SK-N-SH treated with all-trans-retinoic acid at 6 μM for 48 hours (cell line): ENCODE measurements at regions not wholly inside any gene's neighbourhood (a gene's known extent, or its start where the extent isn't known, plus 50 kb on each side); places are given as distances from the start of the nearest gene placed in this dataset.

ENCODE experiments used
- ATAC-seq: fragments of 200-7000 bp; cut with Tn5 transposase; 3 replicates; pipeline ENCODE4 v1.9.1; 2020; ENCODE audit warnings: mild to moderate bottlenecking, moderate library complexity
- BACH2 ChIP-seq: fragments of 250-450 bp; sonication (Bioruptor Pico); IDR thresholded peaks from 2 replicates; pipeline ENCODE4 v1.9.0; 2021; ENCODE audit warnings: mild to moderate bottlenecking, borderline replicate concordance
- CSDC2 ChIP-seq: fragments of 250-450 bp; sonication (Bioruptor Pico); IDR thresholded peaks from 2 replicates; pipeline ENCODE4 v1.5.0; 2020; ENCODE audit warnings: mild to moderate bottlenecking, moderate library complexity
- CSRNP3 ChIP-seq: fragments of 250-450 bp; sonication (Bioruptor Pico); IDR thresholded peaks from 2 replicates; pipeline ENCODE4 v1.5.1; 2021; ENCODE audit warnings: mild to moderate bottlenecking, moderate library complexity
- ESRRG ChIP-seq: fragments of 250-450 bp; sonication (Bioruptor Pico); IDR thresholded peaks from 2 replicates; pipeline ENCODE4 v1.6.1; 2021; ENCODE audit warnings: mild to moderate bottlenecking
- GLIS3 ChIP-seq: fragments of 250-450 bp; sonication (Bioruptor Pico); IDR thresholded peaks from 2 replicates; pipeline ENCODE4 v1.5.0; 2020; ENCODE audit warnings: mild to moderate bottlenecking, moderate library complexity
- ISL1 ChIP-seq: fragments of 250-450 bp; sonication (Bioruptor Pico); IDR thresholded peaks from 2 replicates; pipeline ENCODE4 v2.1.2; 2022; ENCODE audit warnings: mild to moderate bottlenecking, moderate library complexity
- OSR1 ChIP-seq: fragments of 250-450 bp; sonication (Bioruptor Pico); IDR thresholded peaks from 2 replicates; pipeline ENCODE4 v1.8.0; 2022; ENCODE audit warnings: moderate library complexity, mild to moderate bottlenecking, inconsistent platforms
- PATZ1 ChIP-seq: fragments of 250-450 bp; sonication (Bioruptor Pico); IDR thresholded peaks from 2 replicates; pipeline ENCODE4 v1.8.0; 2020; ENCODE audit warnings: mild to moderate bottlenecking, moderate library complexity, borderline replicate concordance
- RARB ChIP-seq: fragments of 250-450 bp; sonication (Bioruptor Pico); IDR thresholded peaks from 2 replicates; pipeline ENCODE4 v1.8.0; 2021; ENCODE audit warnings: mild to moderate bottlenecking, moderate library complexity
- SNAI2 ChIP-seq: fragments of 250-450 bp; sonication (Bioruptor Pico); IDR thresholded peaks from 2 replicates; pipeline ENCODE4 v1.5.0; 2020; ENCODE audit warnings: mild to moderate bottlenecking, moderate library complexity
- TCF4 ChIP-seq: fragments of 250-450 bp; sonication (Bioruptor Pico); IDR thresholded peaks from 2 replicates; pipeline ENCODE4 v1.8.0; 2021; ENCODE audit warnings: mild to moderate bottlenecking, moderate library complexity, borderline replicate concordance
- TOX ChIP-seq: fragments of 250-450 bp; sonication (Bioruptor Pico); IDR thresholded peaks from 2 replicates; pipeline ENCODE4 v1.8.0; 2021; ENCODE audit warnings: mild to moderate bottlenecking, moderate library complexity, borderline replicate concordance
- ZC3H10 ChIP-seq: fragments of 250-450 bp; sonication (Bioruptor Pico); IDR thresholded peaks from 2 replicates; pipeline ENCODE4 v1.5.1; 2021; ENCODE audit warnings: mild to moderate bottlenecking, moderate library complexity
- ZFP3 ChIP-seq: fragments of 250-450 bp; sonication (Bioruptor Pico); IDR thresholded peaks from 2 replicates; pipeline ENCODE4 v1.5.0; 2020; ENCODE audit warnings: mild to moderate bottlenecking, moderate library complexity
- ZFP30 ChIP-seq: fragments of 450-650 bp; formaldehyde crosslinking; IDR thresholded peaks from 2 replicates; pipeline ENCODE4 v1.5.0; 2022; ENCODE audit warnings: mild to moderate bottlenecking, moderate library complexity
- ZNF565 ChIP-seq: fragments of 450-650 bp; formaldehyde crosslinking; conservative IDR thresholded peaks from 2 replicates; pipeline ENCODE4 v1.5.0; 2020; ENCODE audit warnings: low read depth, mild to moderate bottlenecking, moderate library complexity
- ZNF8 ChIP-seq: fragments of 450-650 bp; formaldehyde crosslinking; IDR thresholded peaks from 2 replicates; pipeline ENCODE4 v1.5.0; 2020; ENCODE audit warnings: mild to moderate bottlenecking, moderate library complexity

DNA sequence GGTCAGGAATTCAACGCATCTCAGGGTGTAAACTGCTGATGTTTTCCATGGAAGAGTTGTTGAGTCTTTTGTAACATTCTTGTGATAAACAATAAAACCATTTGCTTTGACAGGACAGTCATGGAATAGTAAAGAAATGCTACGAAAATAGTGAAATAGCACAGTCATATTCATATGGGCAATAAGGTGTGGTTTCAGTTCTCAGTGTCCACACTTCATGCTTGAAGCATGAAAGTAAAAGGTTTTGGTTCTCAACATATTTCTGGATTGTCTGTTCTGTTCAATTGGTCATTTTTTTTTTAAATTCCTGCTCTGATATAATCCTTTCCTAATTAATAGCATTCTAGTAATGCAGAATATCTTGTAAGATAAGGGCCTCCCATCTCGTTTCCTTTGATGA lies 467.6 kb upstream of the ZNF608 start:
- no peak for ATAC-seq
- no peak for TF ChIP-seq ZFP3 (CRISPR knock-in tag)
- TF ChIP-seq ZNF8 (CRISPR knock-in tag), result no peak
- no peak for TF ChIP-seq TCF4 (CRISPR knock-in tag)
- TF ChIP-seq ZFP30 (CRISPR knock-in tag), result no peak

DNA sequence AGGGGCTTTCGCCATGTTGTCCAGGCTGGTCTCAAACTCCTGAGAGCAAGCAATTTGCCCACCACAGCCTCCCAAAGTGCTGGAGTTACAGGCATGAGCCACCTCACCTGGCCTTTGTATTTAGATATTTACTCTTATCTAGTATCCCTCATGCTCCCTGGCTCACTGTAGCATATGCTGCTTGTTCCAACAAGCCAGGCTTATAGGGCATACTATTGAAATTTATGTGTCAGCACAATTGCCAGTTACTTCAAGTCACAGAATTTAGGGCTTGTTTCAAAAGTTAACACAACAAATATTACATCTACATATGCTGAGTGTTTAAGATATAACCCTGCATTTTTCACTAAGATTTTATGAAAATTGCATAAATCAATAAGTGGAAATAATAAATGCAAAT lies 469.2 kb upstream of the ZNF608 start:
- ATAC-seq, result no peak
- TF ChIP-seq ISL1, result no peak

- no peak for ATAC-seq
- no peak for TF ChIP-seq TOX (CRISPR knock-in tag)
- no peak for TF ChIP-seq OSR1 (CRISPR knock-in tag)
- TF ChIP-seq ISL1, result no peak
- no peak for TF ChIP-seq BACH2 (CRISPR knock-in tag)
- no peak for TF ChIP-seq ZNF565 (CRISPR knock-in tag)
- TF ChIP-seq CSRNP3 (CRISPR knock-in tag), result no peak
- TF ChIP-seq, all 23 proteins: peak for 0
Observed at GRCh38 chr5:125219710-125220109, 473.3 kb upstream of the ZNF608 start.

DNA sequence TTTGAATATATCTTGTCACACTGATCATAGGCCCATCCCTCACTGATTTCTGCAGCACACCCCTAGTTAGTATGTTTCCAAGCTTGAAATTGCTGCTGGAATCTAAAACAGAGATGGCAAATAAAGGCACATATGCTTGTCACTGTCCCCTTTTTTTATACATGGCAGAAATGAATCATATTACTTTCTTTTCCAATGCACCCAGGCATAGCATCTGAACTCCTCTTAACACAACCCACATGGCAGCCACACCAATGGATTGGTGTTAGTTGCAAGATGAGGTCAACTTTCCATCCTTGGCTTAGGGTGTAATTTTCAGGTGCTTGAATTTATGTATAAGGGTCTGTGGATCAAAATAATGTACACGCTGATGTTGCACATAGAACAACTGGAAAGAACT lies 473.8 kb upstream of the ZNF608 start:
- TF ChIP-seq CSRNP3 (CRISPR knock-in tag) (no peak), ZC3H10 (CRISPR knock-in tag) (no peak), ZNF565 (CRISPR knock-in tag) (no peak)
- no peak for ATAC-seq

- ATAC-seq, result no peak
- TF ChIP-seq ZC3H10 (CRISPR knock-in tag), result no peak
- no peak for TF ChIP-seq RARB (CRISPR knock-in tag)
- TF ChIP-seq GLIS3 (CRISPR knock-in tag), result no peak
- TF ChIP-seq CSRNP3 (CRISPR knock-in tag), result no peak
- no peak for TF ChIP-seq ISL1
- TF ChIP-seq ZFP30 (CRISPR knock-in tag), result no peak
- no peak for TF ChIP-seq BACH2 (CRISPR knock-in tag)
- no peak for TF ChIP-seq ZNF565 (CRISPR knock-in tag)
Observed at GRCh38 chr5:125222597-125223240, 476.3 kb upstream of the ZNF608 start.

GRCh38 chr5:125225424-125225823 lies 479.0 kb upstream of the ZNF608 start:
- TF ChIP-seq CSDC2 (CRISPR knock-in tag) (no peak), ESRRG (CRISPR knock-in tag) (no peak), TCF4 (CRISPR knock-in tag) (no peak)
- no peak for ATAC-seq

DNA sequence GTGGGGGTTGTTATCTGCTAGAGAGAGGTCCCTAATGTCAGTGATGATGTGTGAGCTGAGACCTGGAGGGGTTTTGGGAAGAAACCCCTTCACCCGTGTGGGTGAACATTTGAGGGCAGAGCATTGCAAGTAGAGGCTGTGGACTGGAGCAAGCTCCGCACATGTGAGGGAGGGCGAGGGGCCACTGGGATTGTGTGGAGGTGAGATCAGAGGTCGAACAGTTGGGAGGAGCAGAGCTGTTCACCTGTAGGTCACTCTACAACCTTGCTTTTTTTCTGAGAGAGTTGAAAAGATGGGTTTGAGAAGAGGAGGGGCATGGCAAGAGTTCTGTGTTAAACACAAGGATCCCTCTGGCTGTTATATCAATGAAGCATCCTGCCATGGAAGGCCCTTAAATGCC lies 480.4 kb upstream of the ZNF608 start:
- TF ChIP-seq OSR1 (CRISPR knock-in tag) (no peak), ZFP30 (CRISPR knock-in tag) (no peak), SNAI2 (CRISPR knock-in tag) (no peak), PATZ1 (CRISPR knock-in tag) (no peak), ESRRG (CRISPR knock-in tag) (no peak), CSDC2 (CRISPR knock-in tag) (no peak), BACH2 (CRISPR knock-in tag) (no peak)
- TF ChIP-seq, all 23 proteins: peak for 0
- no peak for ATAC-seq
